ENCODE measurements at regions not wholly inside any gene's neighbourhood (a gene's known extent, or its start where the extent isn't known, plus 50 kb on each side); places are given as distances from the start of the nearest gene placed in this dataset.

DNA sequence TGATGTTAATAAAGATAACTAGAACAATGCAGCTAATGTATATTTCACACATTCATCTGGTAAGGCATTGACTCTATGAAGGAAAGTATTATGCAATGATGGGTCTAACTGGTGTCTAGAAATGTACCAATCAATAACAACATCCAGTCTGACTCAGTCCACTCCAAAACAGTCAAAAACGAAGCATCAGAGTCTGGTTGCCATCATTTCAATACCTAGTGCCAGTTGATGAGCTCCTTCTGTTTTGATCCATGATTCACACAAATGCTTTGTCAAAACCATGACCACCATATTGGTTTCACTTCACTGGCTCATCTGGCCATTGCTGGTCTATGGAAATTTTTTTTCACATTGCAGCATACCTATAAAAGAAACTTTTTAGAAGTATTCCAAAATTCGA, 747.2 kb upstream of the TMEM132C start:
- DNase-seq (ENCODE audit: insufficient read length, low spot score) (no peak), FAIRE-seq (no peak)
- TF ChIP-seq POLR2A (IDR thresholded peaks at IDR 0.05; ENCODE audit: low read depth, low read length) = no peak

GRCh38 chr12:127526925-127527324, 740.0 kb upstream of the TMEM132C start:
- FAIRE-seq = no peak
- no peak for TF ChIP-seq POLR2A (IDR thresholded peaks at IDR 0.05; ENCODE audit: low read depth, low read length)

DNA sequence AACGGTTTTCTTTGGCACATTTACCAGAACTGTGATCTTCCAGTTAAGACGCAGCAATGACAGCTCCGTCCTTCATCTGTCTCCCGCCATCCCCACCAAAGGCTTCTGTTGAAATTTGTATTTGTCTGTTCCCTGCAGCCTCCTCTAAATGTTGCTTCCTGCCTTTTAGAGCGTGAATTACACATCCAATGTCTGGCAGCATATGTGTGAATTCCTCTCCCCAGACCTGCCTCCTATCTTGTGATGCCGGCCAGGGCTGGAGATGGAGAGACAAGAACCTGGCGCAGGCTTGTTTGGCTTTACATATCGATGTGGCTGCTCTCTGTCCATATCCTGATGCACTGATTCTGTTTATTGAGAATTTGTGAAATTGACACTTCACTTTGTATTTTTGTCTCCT, 738.4 kb upstream of the TMEM132C start:
- no peak for FAIRE-seq
- no peak for TF ChIP-seq POLR2A (IDR thresholded peaks at IDR 0.05; ENCODE audit: low read depth, low read length)
- no peak for DNase-seq (ENCODE audit: insufficient read length, low spot score)

More at GRCh38 chr12:127526925-127527324, 740.0 kb upstream of the TMEM132C start:
- DNase-seq (ENCODE audit: insufficient read length, low spot score) = no peak

DNA sequence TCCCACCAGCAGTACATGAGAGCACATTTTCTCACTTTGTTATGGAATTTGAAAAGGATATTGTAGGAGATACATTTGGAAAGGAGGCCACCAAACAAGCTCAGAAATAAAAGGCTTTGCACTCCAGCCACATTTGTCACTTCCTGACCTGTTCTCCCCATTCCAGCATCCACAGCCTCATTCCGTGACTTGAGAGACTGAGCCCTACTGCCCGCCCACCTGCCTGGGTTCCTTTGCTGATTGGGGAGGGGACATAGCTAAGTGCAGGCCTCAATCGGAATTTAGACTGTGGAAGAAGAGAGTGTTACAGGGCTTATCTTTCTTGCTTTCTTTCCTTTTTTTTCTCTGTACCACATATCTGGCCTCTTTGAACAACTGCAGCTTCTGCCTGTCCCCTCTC, 735.4 kb upstream of the TMEM132C start:
- no peak for TF ChIP-seq POLR2A (IDR thresholded peaks at IDR 0.05; ENCODE audit: low read depth, low read length)
- no peak for FAIRE-seq
- DNase-seq (ENCODE audit: insufficient read length, low spot score) = no peak

- DNase-seq (ENCODE audit: insufficient read length, low spot score) (no peak), FAIRE-seq (no peak)
- no peak for TF ChIP-seq POLR2A (IDR thresholded peaks at IDR 0.05; ENCODE audit: low read depth, low read length)
Observed at GRCh38 chr12:127533353-127533752, 733.6 kb upstream of the TMEM132C start.

- TF ChIP-seq POLR2A (IDR thresholded peaks at IDR 0.05; ENCODE audit: low read depth, low read length) = no peak
- FAIRE-seq = no peak
- DNase-seq (ENCODE audit: insufficient read length, low spot score) = no peak
Observed at GRCh38 chr12:127536833-127537428, 730.0 kb upstream of the TMEM132C start.

DNA sequence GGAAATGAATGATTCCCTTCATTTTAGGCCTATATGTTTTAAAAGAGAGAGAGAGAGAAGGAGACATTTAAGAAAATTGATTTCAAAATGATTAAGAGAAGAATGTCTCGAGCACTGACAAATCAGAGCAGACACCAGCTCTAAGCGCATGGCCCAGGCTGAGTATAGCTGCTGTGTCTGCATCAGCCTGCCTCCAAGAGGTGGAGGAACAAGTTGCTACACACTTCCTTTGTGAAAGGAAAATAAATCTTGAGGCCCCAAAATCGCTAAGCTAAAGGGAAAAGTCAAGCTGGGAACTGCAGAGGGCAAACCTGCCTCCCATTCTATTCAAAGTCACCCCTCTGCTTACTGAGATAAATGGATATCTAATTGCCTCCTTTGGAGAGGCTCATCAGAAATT, 728.7 kb upstream of the TMEM132C start:
- no peak for TF ChIP-seq POLR2A (IDR thresholded peaks at IDR 0.05; ENCODE audit: low read depth, low read length)
- FAIRE-seq (no peak), DNase-seq (ENCODE audit: insufficient read length, low spot score) (no peak)

GRCh38 chr12:127539226-127539858, 727.6 kb upstream of the TMEM132C start:
- DNase-seq (ENCODE audit: insufficient read length, low spot score) (no peak), FAIRE-seq (no peak)
- no peak for TF ChIP-seq POLR2A (IDR thresholded peaks at IDR 0.05; ENCODE audit: low read depth, low read length)

DNA sequence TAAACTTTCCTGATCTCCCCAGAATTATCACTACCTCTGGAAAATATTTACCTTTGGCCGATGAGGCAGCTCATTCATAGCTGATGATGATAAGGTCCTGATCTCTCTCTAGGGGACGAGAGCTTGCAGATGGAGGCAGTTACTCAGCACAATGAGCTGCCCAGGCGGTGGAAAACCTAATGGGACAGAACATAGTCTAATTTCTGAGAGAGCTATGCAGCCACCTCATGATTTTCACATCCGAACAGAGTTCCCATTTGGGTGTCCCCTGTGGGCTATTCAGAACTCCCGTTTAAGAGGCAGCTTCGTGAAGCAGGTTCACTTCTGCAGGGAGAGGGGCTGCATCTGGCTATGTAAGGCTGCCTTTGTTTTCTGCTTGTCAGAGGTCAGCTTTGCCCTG, 724.6 kb upstream of the TMEM132C start:
- TF ChIP-seq POLR2A (IDR thresholded peaks at IDR 0.05; ENCODE audit: low read depth, low read length) = no peak
- DNase-seq (ENCODE audit: insufficient read length, low spot score) (no peak), FAIRE-seq (no peak)

DNA sequence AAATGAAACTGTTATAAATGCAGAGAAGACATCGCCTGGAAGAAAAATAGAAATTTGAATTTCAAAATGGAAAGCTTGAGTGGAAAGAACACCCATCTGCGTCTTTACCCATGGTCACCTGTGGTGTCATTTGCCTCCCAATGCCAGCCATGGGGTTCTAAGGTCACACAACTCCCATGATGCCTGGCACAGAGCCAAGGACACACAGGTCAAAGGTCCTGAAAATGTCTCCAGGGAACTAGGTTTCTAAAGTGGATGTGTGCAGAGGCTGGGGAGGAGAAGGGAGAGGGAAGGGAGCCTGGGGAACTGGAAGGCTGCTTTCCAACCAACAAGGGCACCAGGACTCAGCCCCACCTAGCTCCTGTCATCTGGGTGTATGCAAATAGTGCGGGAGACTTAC, 724.0 kb upstream of the TMEM132C start:
- TF ChIP-seq POLR2A (IDR thresholded peaks at IDR 0.05; ENCODE audit: low read depth, low read length) = no peak
- no peak for DNase-seq (ENCODE audit: insufficient read length, low spot score)
- no peak for FAIRE-seq

DNA sequence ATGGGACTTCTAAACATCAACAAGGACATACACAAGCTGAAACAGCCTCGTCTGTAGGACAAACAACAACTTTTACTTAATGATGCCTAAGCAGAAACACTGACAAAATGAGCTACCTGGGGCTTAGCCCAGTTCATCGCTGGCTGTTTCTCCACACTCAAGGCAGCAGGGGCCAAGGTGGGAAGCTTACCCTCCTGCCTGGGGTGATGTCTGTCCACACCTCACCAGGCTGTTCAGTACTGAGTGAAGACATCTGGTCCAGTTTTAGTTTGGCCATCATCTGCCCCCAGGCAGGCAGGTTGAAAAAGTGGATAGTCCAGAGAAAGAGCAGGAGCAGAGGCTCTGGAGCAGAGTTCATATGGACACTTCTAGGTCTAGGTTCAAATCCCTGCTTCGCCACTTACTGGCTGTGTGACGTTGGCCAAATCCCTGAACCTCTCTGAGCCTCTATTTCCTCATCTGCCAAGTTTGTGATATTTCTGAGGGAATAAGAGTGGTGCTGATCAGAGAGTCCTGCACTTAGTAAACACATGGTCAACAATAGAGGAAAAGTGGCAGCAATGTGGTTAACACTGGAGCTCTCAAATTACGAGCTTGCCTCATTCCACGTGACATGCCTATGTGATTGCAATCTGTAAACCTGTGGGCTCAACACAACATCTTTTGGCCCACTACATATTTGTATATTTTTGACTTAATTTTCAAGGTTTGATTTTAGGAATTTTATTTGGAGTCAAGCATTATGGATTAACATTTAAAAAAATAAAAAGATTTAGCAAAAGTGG, 720.1 kb upstream of the TMEM132C start:
- FAIRE-seq (no peak), DNase-seq (ENCODE audit: insufficient read length, low spot score) (no peak)
- no peak for TF ChIP-seq POLR2A (IDR thresholded peaks at IDR 0.05; ENCODE audit: low read depth, low read length)

DNA sequence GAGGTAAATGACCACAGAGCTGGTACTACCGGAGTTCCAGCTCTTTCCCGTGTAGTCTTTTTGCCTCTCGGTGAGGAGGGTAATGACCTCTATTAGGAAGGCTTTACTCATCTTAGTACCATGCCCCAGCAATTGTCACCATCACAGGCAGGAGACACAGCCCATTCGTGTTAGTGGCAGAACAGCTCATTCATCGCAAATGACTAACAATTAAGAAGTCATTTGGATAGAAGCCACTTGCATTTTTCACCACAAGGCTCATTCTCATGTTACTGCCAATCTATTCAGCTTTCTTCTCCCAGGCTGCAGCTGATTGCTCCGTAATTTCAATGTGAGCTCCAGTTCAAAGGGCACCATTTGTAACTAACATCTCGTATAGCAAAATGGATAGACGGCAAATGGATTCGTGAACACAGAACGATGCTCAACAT, 718.8 kb upstream of the TMEM132C start:
- DNase-seq (ENCODE audit: insufficient read length, low spot score) (no peak), FAIRE-seq (peak; percentile 60)
- TF ChIP-seq POLR2A (IDR thresholded peaks at IDR 0.05; ENCODE audit: low read depth, low read length) = no peak

DNA sequence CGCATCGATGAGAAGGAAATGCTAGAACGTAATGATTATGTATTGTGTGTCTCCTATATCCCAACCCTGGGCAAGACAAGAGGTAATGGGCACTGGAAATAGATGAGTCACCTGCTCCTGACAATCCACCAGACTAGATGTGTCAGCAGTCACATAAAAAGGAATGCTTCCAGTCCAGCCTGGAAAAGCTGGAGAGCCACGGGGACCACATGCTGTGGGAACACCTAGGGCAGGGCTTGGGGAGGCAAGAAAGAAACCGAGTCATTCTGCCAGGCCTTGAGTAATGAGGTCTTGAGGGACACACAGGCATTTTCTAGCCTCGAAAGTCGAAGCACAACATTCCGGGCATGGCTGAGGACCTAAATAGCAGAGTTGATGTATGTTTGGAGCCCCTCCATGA, 716.7 kb upstream of the TMEM132C start:
- FAIRE-seq = peak; percentile 92
- no peak for TF ChIP-seq POLR2A (IDR thresholded peaks at IDR 0.05; ENCODE audit: low read depth, low read length)
- DNase-seq (ENCODE audit: insufficient read length, low spot score) = peak; percentile 55

- no peak for DNase-seq (ENCODE audit: insufficient read length, low spot score)
- no peak for TF ChIP-seq POLR2A (IDR thresholded peaks at IDR 0.05; ENCODE audit: low read depth, low read length)
- no peak for FAIRE-seq
Observed at GRCh38 chr12:127552838-127553237, 714.1 kb upstream of the TMEM132C start.

DNA sequence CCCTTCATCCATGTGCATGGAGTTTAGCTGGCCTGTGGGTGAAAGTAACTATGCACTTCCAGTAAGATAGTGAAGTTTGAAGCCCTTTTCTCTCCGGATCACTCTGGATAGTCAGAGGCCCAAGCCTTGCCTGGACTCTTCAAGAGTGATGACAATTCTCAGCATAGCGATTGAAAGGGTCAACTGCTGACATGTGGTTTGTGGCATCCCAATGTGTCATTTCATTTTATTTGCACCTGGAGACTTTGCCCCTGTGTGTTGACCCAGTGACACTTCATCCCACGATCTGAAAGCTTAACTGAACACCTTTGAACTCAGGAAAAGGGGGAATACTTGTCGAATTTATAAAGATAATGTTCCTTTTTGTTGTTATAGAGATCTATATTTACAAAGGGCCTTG, 711.9 kb upstream of the TMEM132C start:
- DNase-seq (ENCODE audit: insufficient read length, low spot score) (no peak), FAIRE-seq (no peak)
- no peak for TF ChIP-seq POLR2A (IDR thresholded peaks at IDR 0.05; ENCODE audit: low read depth, low read length)

All from H54 (cell line).